Heart left ventricle (tissue), 13 donors: ENCODE measurements at regions not wholly inside any gene's neighbourhood (a gene's known extent, or its start where the extent isn't known, plus 50 kb on each side); places are given as distances from the start of the nearest gene placed in this dataset.

Experiments
- POLR2A ChIP-seq, 2 donors: fragments of 450-650 bp; IDR thresholded peaks; one replicate each; pipeline ENCODE4 v1.6.1; 2017; ENCODE audit warnings: antibody characterized with exemption in 2 of 2, mild to moderate bottlenecking in 2 of 2, moderate library complexity in 2 of 2
- TF ChIP-seq, protein P1 (sequence below), 12 donors: fragments of 200-600 bp; sonication (generic) in 4 of 12; IDR thresholded peaks; one replicate each; pipeline versions ENCODE4 v1.5.0 to v1.8.0; 2018 to 2022; ENCODE audit warnings: antibody characterized with exemption in 12 of 12, mild to moderate bottlenecking in 5 of 12
- donor health status: ischemic (EF 13 %, LVEDD 7.1; RV severe dilation, severe dysfunction).
- donor health status: DM: no; HTN: yes; CAD: no.
- donor health status: DM: no; HTN: no; CAD: no.
- donor health status: ischemic (EF 25% LVEDD 6.9; RV normal size, moderate dysfunction).
- donor health status: ischemic (EF 25% LVEDD 5.7; RV mildly dilated, moderate dysfunction).
- donor health status: ischemic (EF 35%, LVEDD 5.7; RV mildly dilated, moderate dysfunction).
- donor health status: nonischemic (EF 11% LVEDD 7.7; RV severe dilation, severe dysfunction).
- donor health status: DM: yes; HTN: yes; CAD: no.
- donor health status: PGD.
- donor health status: ischemic (EF 29% LVEDD 5.4; RV normal size, mild dysfunction).
- donor health status: nonischemic (EF 23%, LVEDD 6.1; RV moderate dilation, normal function).

DNA sequence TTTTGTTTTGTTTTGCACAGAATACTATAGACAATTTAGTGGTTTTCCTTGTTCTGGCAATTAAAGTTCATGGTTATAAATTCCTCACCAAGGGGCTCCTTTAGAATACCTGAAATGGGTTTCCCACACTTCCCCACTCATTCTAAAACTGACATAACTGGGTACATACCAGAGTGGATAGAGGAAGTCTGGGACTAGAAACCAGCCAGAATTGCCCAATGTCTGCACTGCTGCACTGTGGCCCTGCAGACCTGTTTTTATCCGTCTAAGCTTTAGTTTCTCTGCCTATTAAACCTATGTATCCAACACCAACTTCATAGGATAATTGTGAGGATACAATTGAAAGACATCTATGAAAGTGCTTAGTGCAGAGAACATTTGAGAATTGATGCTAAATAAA, 498.6 kb downstream of the KCTD12 start:
- TF ChIP-seq, protein P1, sequence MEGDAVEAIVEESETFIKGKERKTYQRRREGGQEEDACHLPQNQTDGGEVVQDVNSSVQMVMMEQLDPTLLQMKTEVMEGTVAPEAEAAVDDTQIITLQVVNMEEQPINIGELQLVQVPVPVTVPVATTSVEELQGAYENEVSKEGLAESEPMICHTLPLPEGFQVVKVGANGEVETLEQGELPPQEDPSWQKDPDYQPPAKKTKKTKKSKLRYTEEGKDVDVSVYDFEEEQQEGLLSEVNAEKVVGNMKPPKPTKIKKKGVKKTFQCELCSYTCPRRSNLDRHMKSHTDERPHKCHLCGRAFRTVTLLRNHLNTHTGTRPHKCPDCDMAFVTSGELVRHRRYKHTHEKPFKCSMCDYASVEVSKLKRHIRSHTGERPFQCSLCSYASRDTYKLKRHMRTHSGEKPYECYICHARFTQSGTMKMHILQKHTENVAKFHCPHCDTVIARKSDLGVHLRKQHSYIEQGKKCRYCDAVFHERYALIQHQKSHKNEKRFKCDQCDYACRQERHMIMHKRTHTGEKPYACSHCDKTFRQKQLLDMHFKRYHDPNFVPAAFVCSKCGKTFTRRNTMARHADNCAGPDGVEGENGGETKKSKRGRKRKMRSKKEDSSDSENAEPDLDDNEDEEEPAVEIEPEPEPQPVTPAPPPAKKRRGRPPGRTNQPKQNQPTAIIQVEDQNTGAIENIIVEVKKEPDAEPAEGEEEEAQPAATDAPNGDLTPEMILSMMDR (IDR thresholded peaks at IDR 0.05) = no peak
- TF ChIP-seq POLR2A (IDR thresholded peaks at IDR 0.05) = no peak
